B cell (primary cell): ENCODE measurements at regions not wholly inside any gene's neighbourhood (a gene's known extent, or its start where the extent isn't known, plus 50 kb on each side); places are given as distances from the start of the nearest gene placed in this dataset.

Experiments
- EZH2 ChIP-seq: IDR thresholded peaks from 2 replicates; pipeline ENCODE4 v1.6.1; 2012; ENCODE audit warnings: borderline replicate concordance, low read depth, mild to moderate bottlenecking, moderate library complexity, low read length; ENCODE audit not compliant: insufficient read depth, poor library complexity, severe bottlenecking
- TF ChIP-seq, protein P1 (sequence below): fragments of 200-600 bp; IDR thresholded peaks from one replicate; pipeline ENCODE4 v1.8.0; 2022; ENCODE audit warnings: antibody characterized with exemption, mild to moderate bottlenecking

DNA sequence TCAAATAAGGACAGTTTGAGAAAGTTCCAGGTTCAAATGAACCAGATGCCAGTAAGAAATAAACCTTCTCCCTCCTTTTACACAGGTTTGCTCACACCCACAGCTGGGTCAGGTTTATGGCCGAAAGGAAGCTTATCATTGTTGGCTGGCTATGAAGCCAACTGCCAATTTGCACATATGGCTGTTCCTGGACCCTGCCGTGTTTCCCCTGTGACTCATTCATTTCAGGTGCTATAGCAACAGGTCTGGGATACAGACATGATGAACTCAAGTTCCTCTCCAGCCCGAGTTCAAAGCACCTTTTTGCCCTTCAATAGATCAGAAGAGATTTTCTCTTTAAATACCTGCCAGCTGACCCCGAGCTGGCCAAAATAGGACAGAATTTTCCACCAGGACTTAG lies 134.4 kb upstream of the SMYD2 start:
- TF ChIP-seq EZH2: no peak
- TF ChIP-seq, protein P1, sequence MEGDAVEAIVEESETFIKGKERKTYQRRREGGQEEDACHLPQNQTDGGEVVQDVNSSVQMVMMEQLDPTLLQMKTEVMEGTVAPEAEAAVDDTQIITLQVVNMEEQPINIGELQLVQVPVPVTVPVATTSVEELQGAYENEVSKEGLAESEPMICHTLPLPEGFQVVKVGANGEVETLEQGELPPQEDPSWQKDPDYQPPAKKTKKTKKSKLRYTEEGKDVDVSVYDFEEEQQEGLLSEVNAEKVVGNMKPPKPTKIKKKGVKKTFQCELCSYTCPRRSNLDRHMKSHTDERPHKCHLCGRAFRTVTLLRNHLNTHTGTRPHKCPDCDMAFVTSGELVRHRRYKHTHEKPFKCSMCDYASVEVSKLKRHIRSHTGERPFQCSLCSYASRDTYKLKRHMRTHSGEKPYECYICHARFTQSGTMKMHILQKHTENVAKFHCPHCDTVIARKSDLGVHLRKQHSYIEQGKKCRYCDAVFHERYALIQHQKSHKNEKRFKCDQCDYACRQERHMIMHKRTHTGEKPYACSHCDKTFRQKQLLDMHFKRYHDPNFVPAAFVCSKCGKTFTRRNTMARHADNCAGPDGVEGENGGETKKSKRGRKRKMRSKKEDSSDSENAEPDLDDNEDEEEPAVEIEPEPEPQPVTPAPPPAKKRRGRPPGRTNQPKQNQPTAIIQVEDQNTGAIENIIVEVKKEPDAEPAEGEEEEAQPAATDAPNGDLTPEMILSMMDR: no peak
